ENCODE measurements at regions not wholly inside any gene's neighbourhood (a gene's known extent, or its start where the extent isn't known, plus 50 kb on each side); places are given as distances from the start of the nearest gene placed in this dataset.

GRCh38 chr14:104422837-104423681, 156.5 kb upstream of the C14orf180 start:
- TF ChIP-seq CTCF (IDR thresholded peaks at IDR 0.05) (no peak), EZH2 (IDR thresholded peaks at IDR 0.05; ENCODE audit: borderline replicate concordance, insufficient read depth, low read depth, low read length, poor library complexity, severe bottlenecking) (no peak)
